T-helper 2 cell treated with Interferon-gamma antibody and Interleukin-4, amounts not matched to agents 5 μg/mL and 100 μg/mL, for 36 hours (primary cell): ENCODE measurements at regions not wholly inside any gene's neighbourhood (a gene's known extent, or its start where the extent isn't known, plus 50 kb on each side); places are given as distances from the start of the nearest gene placed in this dataset.
"Not testable (repeated sequence)": the region's sequence is repeated elsewhere in the genome, so short reads cannot be mapped to it uniquely, and the experiment has no call there.

Experiments used
- DNase-seq: peaks from one replicate; pipeline ENCODE4 v3.0.0; 2021; ENCODE audit warnings: low spot score
- H3K27ac Mint-ChIP-seq: one replicate; pipeline ENCODE4 v1.8.0; 2021; ENCODE audit warnings: mild to moderate bottlenecking, mixed read lengths
- H3K27me3 Mint-ChIP-seq: one replicate; pipeline ENCODE4 v1.8.0; 2021; ENCODE audit warnings: low read depth, mixed read lengths
- H3K36me3 Mint-ChIP-seq: one replicate; pipeline ENCODE4 v1.8.0; 2021; ENCODE audit warnings: low read depth, mixed read lengths
- H3K4me1 Mint-ChIP-seq: one replicate; pipeline ENCODE4 v1.8.0; 2021; ENCODE audit warnings: low read depth, mixed read lengths
- H3K4me3 Mint-ChIP-seq: one replicate; pipeline ENCODE4 v1.8.0; 2022; ENCODE audit warnings: mild to moderate bottlenecking, moderate library complexity, mixed read lengths
- H3K9me3 Mint-ChIP-seq: one replicate; pipeline ENCODE4 v1.8.0; 2021; ENCODE audit warnings: mixed read lengths

DNA sequence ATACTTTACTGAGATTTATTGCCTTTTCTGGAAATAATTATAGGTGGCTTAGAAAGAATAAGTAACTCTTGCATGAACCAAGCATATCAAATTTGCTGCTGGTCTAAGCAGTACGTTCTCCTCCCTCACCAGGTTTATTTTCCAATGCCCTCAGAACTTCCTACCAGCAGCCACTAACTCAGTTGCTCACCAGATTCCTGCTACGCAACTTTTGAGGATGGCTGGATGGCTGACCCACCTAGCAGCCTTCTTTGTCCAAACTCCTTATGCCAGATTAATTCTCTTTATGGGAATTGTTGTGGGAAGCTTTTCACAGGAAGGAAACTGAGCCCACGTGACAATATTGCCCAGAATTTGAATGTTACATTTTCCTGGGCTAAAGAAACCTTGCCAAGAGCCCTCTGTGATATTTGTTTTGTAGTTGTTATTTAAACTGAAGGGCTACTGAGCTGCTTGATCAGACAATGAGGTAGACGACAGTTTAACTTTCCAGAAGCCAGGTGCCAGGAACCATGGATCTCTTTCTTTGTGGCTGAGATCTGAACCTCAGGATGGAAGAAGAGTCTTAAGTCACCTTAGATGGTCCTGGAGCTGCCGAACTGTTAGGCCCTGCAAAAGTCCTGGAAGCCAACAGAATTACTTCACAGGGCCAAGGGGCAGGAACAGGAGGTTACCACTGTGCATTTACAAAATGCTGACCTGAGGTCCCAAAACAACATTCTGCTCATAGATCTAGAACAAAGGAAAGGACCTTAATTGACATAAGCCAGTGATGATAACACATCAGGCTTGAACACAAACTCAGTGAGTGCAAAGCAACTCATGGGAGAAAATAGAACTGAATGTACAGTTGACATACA, 85.5 kb upstream of the ATP1A1 start:
- no peak for DNase-seq
- Mint-ChIP-seq H3K36me3 (no peaks in the 10 kb centered on the region), H3K4me3 (no peak overlapping the region), H3K9me3 (no peaks in the 10 kb centered on the region), H3K27ac (no peak overlapping the region), H3K27me3 (peaks cover 18% of the 10 kb centered on the region), H3K4me1 (no peaks in the 10 kb centered on the region)

GRCh38 chr1:116288201-116288598, 84.8 kb upstream of the ATP1A1 start:
- H3K4me3 Mint-ChIP-seq: no peak overlapping the region
- H3K4me1 Mint-ChIP-seq: no peaks in the 10 kb centered on the region
- H3K36me3 Mint-ChIP-seq: no peaks in the 10 kb centered on the region
- peaks cover 11% of the 10 kb centered on the region for H3K27me3 Mint-ChIP-seq
- H3K27ac Mint-ChIP-seq: no peak overlapping the region
- H3K9me3 Mint-ChIP-seq: no peaks in the 10 kb centered on the region
- no peak for DNase-seq

- H3K27ac Mint-ChIP-seq: no peak overlapping the region
- no peaks in the 10 kb centered on the region for H3K9me3 Mint-ChIP-seq
- no peak for DNase-seq
- no peak overlapping the region for H3K4me3 Mint-ChIP-seq
- H3K27me3 Mint-ChIP-seq: peaks cover 7% of the 10 kb centered on the region
- H3K4me1 Mint-ChIP-seq: no peaks in the 10 kb centered on the region
- H3K36me3 Mint-ChIP-seq: no peaks in the 10 kb centered on the region
Measured at GRCh38 chr1:116289193-116289592, 83.9 kb upstream of the ATP1A1 start.

DNA sequence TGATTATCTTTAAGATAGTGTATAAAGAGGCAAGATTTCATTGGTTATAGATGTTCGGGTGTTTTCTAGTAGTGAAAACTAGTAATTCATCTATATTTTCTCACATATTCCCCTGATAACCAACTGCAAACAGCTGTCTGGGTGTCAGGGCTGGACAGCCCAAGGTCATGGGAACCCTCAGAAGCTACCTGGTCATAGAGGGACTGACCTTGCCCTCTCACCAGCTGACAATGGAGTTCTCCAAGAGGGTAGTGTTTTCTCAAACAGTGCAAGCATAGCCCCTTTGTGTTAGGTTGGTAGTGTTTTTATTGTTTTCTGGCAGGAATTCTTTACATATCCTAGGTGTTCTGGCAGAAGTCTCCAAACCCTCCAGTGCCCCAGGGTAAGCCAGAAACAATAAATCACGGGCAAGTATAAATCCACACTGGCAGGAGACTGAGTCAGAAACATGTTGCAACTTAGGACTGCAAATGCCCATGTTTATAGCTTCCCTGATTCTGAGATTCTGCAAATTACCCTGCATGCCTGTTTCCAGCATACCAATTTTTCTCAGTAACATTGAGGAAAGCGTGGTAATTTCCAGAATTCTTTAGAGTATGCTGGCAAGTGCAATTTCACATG, 82.8 kb upstream of the ATP1A1 start:
- H3K27ac Mint-ChIP-seq: no peak overlapping the region

DNA sequence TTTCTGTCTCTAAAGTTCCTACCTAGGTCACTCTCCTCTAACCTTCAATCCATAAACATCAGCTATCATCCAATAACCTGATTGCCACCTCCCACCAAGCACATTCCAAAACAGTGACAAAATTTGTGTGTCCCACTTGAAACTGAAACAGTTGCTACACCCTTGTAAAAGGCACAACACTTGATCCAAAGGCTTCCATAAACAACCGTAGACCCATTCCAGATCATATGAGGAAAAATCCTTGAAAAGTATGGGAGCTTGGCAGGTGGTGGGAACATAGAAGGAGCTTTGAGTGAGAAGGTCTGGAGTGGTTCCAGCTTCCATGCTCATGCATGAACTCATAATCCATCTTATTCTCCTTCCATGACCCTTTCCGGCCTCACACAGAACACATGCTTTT, 82.0 kb upstream of the ATP1A1 start:
- DNase-seq: no peak
- Mint-ChIP-seq H3K4me3 (no peak overlapping the region), H3K27me3 (peaks cover 3% of the 10 kb centered on the region), H3K27ac (no peak overlapping the region), H3K9me3 (no peaks in the 10 kb centered on the region), H3K4me1 (no peaks in the 10 kb centered on the region), H3K36me3 (no peaks in the 10 kb centered on the region)

More for the DNA sequence above, 82.8 kb upstream of the ATP1A1 start:
- Mint-ChIP-seq H3K4me1 (no peaks in the 10 kb centered on the region), H3K36me3 (no peaks in the 10 kb centered on the region), H3K9me3 (no peaks in the 10 kb centered on the region), H3K27me3 (peaks cover 4% of the 10 kb centered on the region), H3K4me3 (no peak overlapping the region)
- no peak for DNase-seq

- Mint-ChIP-seq H3K4me3 (no peak overlapping the region), H3K27me3 (no peaks in the 10 kb centered on the region), H3K9me3 (no peaks in the 10 kb centered on the region), H3K36me3 (no peaks in the 10 kb centered on the region), H3K4me1 (no peaks in the 10 kb centered on the region), H3K27ac (no peak overlapping the region)
- no peak for DNase-seq
Measured at GRCh38 chr1:116292929-116293725, 79.9 kb upstream of the ATP1A1 start.

DNA sequence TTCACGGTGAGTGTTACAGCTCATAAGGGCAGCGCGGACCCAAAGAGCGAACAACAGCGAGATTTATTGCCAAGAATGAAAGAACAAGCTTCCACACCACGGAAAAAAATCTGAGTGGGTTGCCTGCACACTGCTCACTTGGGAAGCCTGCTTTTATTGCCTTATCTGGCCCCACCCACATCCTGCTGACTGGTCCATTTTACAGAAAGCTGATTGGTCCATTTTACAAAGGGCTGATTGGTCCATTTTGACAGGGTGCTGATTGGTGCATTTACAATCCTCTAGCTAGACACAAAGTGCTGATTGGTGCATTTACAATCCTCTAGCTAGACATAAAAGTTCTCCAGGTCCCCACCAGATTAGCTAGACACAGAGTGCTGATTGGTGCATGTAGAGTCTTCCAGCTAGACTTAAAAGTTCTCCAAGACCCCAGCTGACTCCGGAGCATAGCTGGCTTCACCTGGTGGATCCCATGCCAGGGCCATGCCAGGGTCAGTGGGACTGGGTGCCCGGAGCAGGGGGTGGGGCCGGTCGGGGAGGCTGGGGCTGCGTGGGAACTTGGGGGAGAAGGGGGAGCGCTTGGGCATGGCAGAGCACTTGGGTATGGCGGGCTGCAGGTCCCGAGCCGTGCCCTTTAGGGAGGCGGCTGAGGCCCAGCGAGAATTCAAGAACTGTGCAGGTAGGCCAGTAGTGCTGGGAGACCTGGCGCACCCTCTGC, 75.4 kb upstream of the ATP1A1 start:
- Mint-ChIP-seq H3K4me3 (no peak overlapping the region), H3K9me3 (no peaks in the 10 kb centered on the region), H3K4me1 (no peaks in the 10 kb centered on the region), H3K36me3 (no peaks in the 10 kb centered on the region), H3K27ac (no peak overlapping the region), H3K27me3 (no peaks in the 10 kb centered on the region)
- DNase-seq: no peak

GRCh38 chr1:116298213-116298579, 74.8 kb upstream of the ATP1A1 start:
- not testable (repeated sequence) for H3K27me3 Mint-ChIP-seq, DNase-seq, H3K4me1 Mint-ChIP-seq, H3K27ac Mint-ChIP-seq, H3K9me3 Mint-ChIP-seq, H3K4me3 Mint-ChIP-seq, H3K36me3 Mint-ChIP-seq

- H3K36me3 Mint-ChIP-seq: no peaks in the 10 kb centered on the region
- peaks cover 8% of the 10 kb centered on the region for H3K27me3 Mint-ChIP-seq
- H3K4me1 Mint-ChIP-seq: no peaks in the 10 kb centered on the region
- H3K27ac Mint-ChIP-seq: no peak overlapping the region
- DNase-seq: no peak
- no peaks in the 10 kb centered on the region for H3K9me3 Mint-ChIP-seq
- H3K4me3 Mint-ChIP-seq: no peak overlapping the region
Measured at GRCh38 chr1:116298746-116299145, 74.3 kb upstream of the ATP1A1 start.

GRCh38 chr1:116299248-116299647, 73.8 kb upstream of the ATP1A1 start:
- H3K36me3 Mint-ChIP-seq: no peaks in the 10 kb centered on the region
- peaks cover 9% of the 10 kb centered on the region for H3K27me3 Mint-ChIP-seq
- DNase-seq: no peak
- H3K4me3 Mint-ChIP-seq: no peak overlapping the region
- no peak overlapping the region for H3K27ac Mint-ChIP-seq
- no peaks in the 10 kb centered on the region for H3K4me1 Mint-ChIP-seq
- H3K9me3 Mint-ChIP-seq: no peaks in the 10 kb centered on the region

GRCh38 chr1:116302281-116302680, 70.8 kb upstream of the ATP1A1 start:
- Mint-ChIP-seq H3K4me1 (no peaks in the 10 kb centered on the region), H3K9me3 (no peaks in the 10 kb centered on the region), H3K27ac (no peak overlapping the region), H3K4me3 (no peak overlapping the region), H3K36me3 (no peaks in the 10 kb centered on the region), H3K27me3 (peaks cover 11% of the 10 kb centered on the region)
- no peak for DNase-seq

- peaks cover 11% of the 10 kb centered on the region for H3K27me3 Mint-ChIP-seq
- H3K36me3 Mint-ChIP-seq: no peaks in the 10 kb centered on the region
Measured at GRCh38 chr1:116306102-116306501, 66.9 kb upstream of the ATP1A1 start.

DNA sequence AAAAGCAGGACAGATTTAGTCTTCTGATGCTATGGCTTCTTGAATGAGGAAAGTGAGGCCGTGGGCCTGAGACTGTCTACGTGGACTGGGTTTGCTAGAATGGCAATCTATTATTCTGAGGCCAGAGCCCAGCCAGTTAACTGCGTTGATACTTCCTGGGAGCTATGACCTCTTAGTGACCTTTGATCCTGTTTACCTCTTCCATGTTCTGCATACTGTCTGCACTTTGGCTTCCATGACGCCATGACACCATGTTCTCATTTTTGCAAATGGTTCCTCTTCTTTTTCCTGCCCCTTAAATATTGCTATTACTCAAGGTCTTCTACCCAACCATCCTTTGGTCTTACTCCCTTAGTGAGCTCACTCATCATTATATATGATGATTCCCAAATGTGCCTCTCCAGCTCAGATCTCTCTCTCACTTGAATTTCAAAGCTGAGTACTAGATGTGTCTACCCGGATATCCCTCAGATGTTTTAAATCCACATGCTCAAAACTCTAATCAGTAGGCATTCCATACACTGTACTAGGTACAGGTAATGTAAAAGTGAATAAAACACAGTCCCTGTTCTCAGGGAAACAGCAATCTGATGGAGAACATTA, 66.1 kb upstream of the ATP1A1 start:
- H3K27me3 Mint-ChIP-seq: peaks cover 11% of the 10 kb centered on the region
- no peaks in the 10 kb centered on the region for H3K36me3 Mint-ChIP-seq
- H3K9me3 Mint-ChIP-seq: no peaks in the 10 kb centered on the region
- H3K4me1 Mint-ChIP-seq: peaks cover 3% of the 10 kb centered on the region
- no peak overlapping the region for H3K27ac Mint-ChIP-seq
- H3K4me3 Mint-ChIP-seq: no peak overlapping the region
- no peak for DNase-seq

More at GRCh38 chr1:116306102-116306501, 66.9 kb upstream of the ATP1A1 start:
- peaks cover 3% of the 10 kb centered on the region for H3K4me1 Mint-ChIP-seq
- H3K9me3 Mint-ChIP-seq: no peaks in the 10 kb centered on the region
- H3K27ac Mint-ChIP-seq: no peak overlapping the region
- DNase-seq: no peak
- no peak overlapping the region for H3K4me3 Mint-ChIP-seq
